Stimulated activated naive CD8-positive, alpha-beta T cell treated with anti-CD3 and anti-CD28 coated beads, Interleukin-15, amount 100 ng/mL, for 72 hours (primary cell): ENCODE measurements at regions not wholly inside any gene's neighbourhood (a gene's known extent, or its start where the extent isn't known, plus 50 kb on each side); places are given as distances from the start of the nearest gene placed in this dataset.

Experiments used
- ATAC-seq: fragments of 150-1000 bp; cut with Tn5 transposase; 2 replicates; pipeline ENCODE4 v1.10.0; 2021; ENCODE audit warnings: mild to moderate bottlenecking, moderate library complexity
- DNase-seq, 2 donors: peaks; one replicate each; pipeline ENCODE4 v3.0.0; 2021 to 2022
- H3K27ac Mint-ChIP-seq, 2 donors: one replicate each; pipeline ENCODE4 v1.8.0; 2022; ENCODE audit warnings: mild to moderate bottlenecking in 2 of 2, mixed read lengths in 2 of 2, moderate library complexity in 2 of 2
- H3K27me3 Mint-ChIP-seq: one replicate; pipeline ENCODE4 v1.8.0; 2022; ENCODE audit warnings: mixed read lengths
- H3K4me1 Mint-ChIP-seq: one replicate; pipeline ENCODE4 v1.8.0; 2022; ENCODE audit warnings: mild to moderate bottlenecking, mixed read lengths
- H3K4me3 Mint-ChIP-seq, 2 donors: one replicate each; pipeline ENCODE4 v1.8.0; 2022; ENCODE audit warnings: mild to moderate bottlenecking in 2 of 2, mixed read lengths in 2 of 2, moderate library complexity in 1 of 2
- H3K9me3 Mint-ChIP-seq, 2 donors: one replicate each; pipeline ENCODE4 v1.8.0; 2022; ENCODE audit warnings: mixed read lengths in 2 of 2

- H3K27ac Mint-ChIP-seq = peak overlapping the region in 1 of 2 donors; percentile 3
- H3K27me3 Mint-ChIP-seq = peaks cover 43% of the 10 kb centered on the region
- no peak for ATAC-seq
- H3K9me3 Mint-ChIP-seq = no peaks in the 10 kb centered on the region
- no peak overlapping the region for H3K4me3 Mint-ChIP-seq
- H3K4me1 Mint-ChIP-seq = no peaks in the 10 kb centered on the region
- no peak for DNase-seq
These were observed 91.6 kb downstream of the UNCX start for GRCh38 chr7:1324028-1324900.

- Mint-ChIP-seq H3K4me3 (no peak overlapping the region), H3K27ac (no peak overlapping the region), H3K27me3 (peaks cover 43% of the 10 kb centered on the region), H3K9me3 (no peaks in the 10 kb centered on the region), H3K4me1 (no peaks in the 10 kb centered on the region)
- DNase-seq (no peak), ATAC-seq (no peak)
These were observed 92.6 kb downstream of the UNCX start for GRCh38 chr7:1325246-1325645.

- DNase-seq (no peak), ATAC-seq (no peak)
- Mint-ChIP-seq H3K4me3 (no peak overlapping the region), H3K27ac (no peak overlapping the region), H3K9me3 (no peaks in the 10 kb centered on the region), H3K27me3 (peaks cover 43% of the 10 kb centered on the region), H3K4me1 (no peaks in the 10 kb centered on the region)
These were observed 93.2 kb downstream of the UNCX start for GRCh38 chr7:1325646-1326510.

DNA sequence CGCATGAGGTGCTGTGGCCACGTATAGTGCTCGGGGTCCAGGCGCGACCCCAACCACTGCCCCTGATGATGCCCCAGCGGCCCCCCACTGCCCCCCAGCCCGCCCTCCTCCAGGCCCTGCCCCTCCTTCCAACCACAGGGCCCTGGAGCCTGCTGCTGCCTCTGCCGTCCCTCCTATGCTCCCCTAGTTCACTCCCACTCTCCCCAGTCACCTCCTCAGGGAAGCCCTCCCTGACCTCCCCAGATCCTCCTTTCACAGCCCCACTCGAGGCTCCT, 93.8 kb downstream of the UNCX start:
- Mint-ChIP-seq H3K4me1 (no peaks in the 10 kb centered on the region), H3K9me3 (no peaks in the 10 kb centered on the region), H3K27me3 (peaks cover 45% of the 10 kb centered on the region), H3K27ac (peak overlapping the region in 1 of 2 donors; percentile 30), H3K4me3 (no peak overlapping the region)
- DNase-seq (no peak), ATAC-seq (no peak)

GRCh38 chr7:1329261-1329660, 96.6 kb downstream of the UNCX start:
- DNase-seq = no peak
- ATAC-seq = no peak
- peaks cover 4% of the 10 kb centered on the region for H3K4me1 Mint-ChIP-seq
- peaks cover 47% of the 10 kb centered on the region for H3K27me3 Mint-ChIP-seq
- H3K9me3 Mint-ChIP-seq = no peaks in the 10 kb centered on the region
- no peak overlapping the region for H3K4me3 Mint-ChIP-seq
- H3K27ac Mint-ChIP-seq = no peak overlapping the region

- H3K27ac Mint-ChIP-seq = no peak overlapping the region
- H3K9me3 Mint-ChIP-seq = no peaks in the 10 kb centered on the region
- no peak overlapping the region for H3K4me3 Mint-ChIP-seq
- H3K4me1 Mint-ChIP-seq = peaks cover 4% of the 10 kb centered on the region
- H3K27me3 Mint-ChIP-seq = peaks cover 47% of the 10 kb centered on the region
- ATAC-seq (no peak), DNase-seq (no peak)
These were observed 97.5 kb downstream of the UNCX start for GRCh38 chr7:1329966-1330800.

DNA sequence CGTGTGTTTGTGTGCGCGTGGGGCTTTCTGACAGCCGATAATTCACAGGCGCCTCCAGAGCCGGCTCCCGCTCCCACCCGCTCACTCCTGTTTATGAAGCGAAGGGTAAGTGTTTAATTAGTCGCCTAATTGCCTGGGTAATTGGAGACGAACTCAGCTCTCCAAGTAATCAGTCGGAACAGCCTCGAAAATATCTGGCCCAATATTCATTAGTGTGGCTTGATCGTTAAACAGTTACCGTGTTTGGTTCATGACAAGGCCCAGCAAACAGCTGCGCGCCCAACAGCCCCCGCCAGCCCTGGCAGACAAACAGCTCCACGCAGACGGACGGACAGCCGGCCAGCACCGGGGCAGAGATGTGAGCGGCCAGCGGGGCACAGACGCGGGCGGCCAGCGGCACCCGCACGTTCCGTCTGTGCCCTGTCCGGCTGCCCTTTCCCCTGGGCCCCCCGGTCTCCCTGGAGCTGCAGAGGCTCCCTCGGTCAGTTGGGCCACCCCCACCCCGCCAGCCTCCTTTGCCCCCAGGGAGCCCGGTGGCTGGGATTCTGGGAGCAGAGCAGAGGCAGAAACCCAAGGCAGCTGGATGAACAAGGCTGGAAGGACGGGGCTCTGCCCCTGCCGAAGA, 98.2 kb downstream of the UNCX start:
- Mint-ChIP-seq H3K9me3 (no peaks in the 10 kb centered on the region), H3K27me3 (peaks cover 46% of the 10 kb centered on the region), H3K27ac (no peak overlapping the region), H3K4me3 (no peak overlapping the region), H3K4me1 (peaks cover 4% of the 10 kb centered on the region)
- ATAC-seq = no peak
- DNase-seq = no peak

DNA sequence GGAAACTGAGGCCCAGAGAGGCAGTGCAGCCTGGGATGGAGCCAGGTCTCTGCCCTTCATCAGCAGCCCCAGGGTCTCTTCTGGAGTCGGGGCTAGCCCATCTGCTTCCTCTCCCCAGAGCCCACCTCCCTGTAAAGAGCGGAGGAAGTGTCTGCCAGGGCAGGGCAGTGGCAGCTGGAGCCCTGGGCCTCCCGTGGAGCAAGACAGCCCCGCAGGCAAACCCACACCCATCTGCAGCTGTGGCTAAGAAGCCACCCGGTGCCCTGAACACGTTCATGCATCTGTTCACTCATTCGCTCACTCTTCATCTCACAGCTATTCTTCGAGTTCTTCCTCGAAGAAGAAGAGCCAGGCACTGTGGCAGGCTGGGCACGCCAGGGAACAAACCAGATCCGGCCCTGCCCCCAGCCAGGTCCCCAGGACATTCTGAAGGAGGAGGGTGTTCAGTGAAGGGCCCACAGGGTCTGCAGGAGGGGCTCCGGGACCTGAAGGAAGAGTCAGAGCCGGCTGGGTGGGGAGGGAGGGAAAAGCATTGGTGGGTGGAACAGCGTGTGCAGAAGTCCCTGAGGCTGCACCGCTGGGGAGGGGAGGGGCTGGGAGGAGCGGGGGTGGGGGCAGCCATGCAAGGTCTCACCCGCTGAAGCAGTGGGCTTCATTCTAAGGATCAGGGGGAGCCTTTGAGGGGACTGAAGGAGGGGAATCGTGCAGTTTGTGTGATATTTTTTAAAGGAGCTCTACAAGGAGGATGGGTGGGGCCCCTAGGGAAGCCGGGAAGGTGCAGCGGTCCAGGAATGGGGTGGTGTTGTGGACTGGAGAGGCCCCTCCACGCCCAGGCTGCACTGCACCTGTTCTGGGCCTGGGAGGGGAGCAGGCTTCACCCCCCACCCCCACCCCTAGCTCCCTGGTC, 99.1 kb downstream of the UNCX start:
- no peak for ATAC-seq
- H3K27me3 Mint-ChIP-seq = peaks cover 40% of the 10 kb centered on the region

DNA sequence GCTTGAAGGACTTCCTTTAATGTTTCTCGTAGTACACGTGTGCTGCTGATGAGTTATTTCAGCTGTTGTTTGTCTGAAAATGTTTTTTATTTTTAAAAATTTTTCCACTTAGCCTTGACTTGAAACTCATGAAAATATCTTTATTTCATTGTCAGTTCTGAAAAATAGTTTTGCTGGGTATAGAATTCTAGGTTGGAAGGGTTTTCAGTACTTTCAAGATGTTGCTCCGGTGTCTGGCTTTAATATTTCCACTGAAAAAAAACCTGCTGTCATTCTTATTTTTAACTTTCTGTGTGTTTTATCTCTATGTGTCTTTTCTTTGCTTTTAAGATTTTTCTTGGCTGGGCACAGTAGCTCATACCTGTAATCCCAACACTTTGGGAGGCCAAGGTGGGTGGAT, 103.8 kb downstream of the UNCX start:
- DNase-seq (no peak), ATAC-seq (no peak)
- no peak overlapping the region for H3K4me3 Mint-ChIP-seq
- peaks cover 4% of the 10 kb centered on the region for H3K4me1 Mint-ChIP-seq
- H3K27ac Mint-ChIP-seq = no peak overlapping the region
- H3K27me3 Mint-ChIP-seq = peaks cover 66% of the 10 kb centered on the region
- H3K9me3 Mint-ChIP-seq = peaks cover 21 to 27% of the 10 kb centered on the region in 2 donors

More for the DNA sequence above, 99.1 kb downstream of the UNCX start:
- Mint-ChIP-seq H3K9me3 (peaks cover 4 to 5% of the 10 kb centered on the region in 2 donors), H3K4me1 (peaks cover 4% of the 10 kb centered on the region), H3K27ac (no peak overlapping the region), H3K4me3 (no peak overlapping the region)
- no peak for DNase-seq

DNA sequence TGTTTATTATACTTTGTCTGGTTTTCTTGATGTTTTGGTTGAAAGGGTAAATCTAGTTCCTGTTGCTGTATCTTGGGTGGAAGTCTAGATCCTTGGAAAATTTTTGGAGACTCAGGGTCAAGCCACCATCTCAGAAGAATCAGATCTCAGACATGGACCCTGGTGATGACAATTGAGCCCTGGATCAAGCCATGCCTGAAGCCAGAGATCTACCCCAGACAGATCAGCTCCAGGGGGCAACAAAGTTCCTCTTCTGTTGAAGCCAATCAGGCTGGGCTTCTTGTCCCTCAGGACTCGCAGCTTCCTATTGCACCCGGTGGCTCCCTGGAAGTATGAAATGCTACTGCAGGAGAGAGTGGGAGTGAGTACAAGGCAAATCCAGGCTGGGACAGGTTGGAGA, 106.9 kb downstream of the UNCX start:
- H3K27me3 Mint-ChIP-seq = peaks cover 36% of the 10 kb centered on the region
- H3K4me1 Mint-ChIP-seq = no peaks in the 10 kb centered on the region
- DNase-seq = no peak
- no peak for ATAC-seq
- peaks cover 27 to 28% of the 10 kb centered on the region in 2 donors for H3K9me3 Mint-ChIP-seq
- H3K4me3 Mint-ChIP-seq = no peak overlapping the region
- no peak overlapping the region for H3K27ac Mint-ChIP-seq

DNA sequence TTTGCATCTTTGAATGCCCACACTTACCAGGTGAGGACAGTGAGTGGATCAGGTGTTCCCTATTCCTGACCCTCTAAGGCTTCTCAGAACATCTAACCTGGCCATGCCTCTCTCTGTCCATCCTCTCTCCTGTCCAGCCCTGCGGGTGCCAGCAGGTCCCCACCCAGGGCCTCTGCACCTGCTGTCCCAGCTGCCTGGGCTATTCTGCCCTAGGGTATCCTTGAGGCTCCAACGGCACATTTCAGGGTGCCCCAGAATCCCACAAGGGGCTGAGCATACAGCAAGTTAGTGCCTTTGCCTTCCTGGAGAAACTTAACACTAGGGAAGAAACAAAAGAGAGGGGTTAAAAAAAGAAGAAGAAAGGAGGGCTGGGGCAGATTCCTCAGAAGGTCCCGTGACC, 107.4 kb downstream of the UNCX start:
- Mint-ChIP-seq H3K4me1 (no peaks in the 10 kb centered on the region), H3K27ac (no peak overlapping the region), H3K9me3 (peaks cover 27 to 28% of the 10 kb centered on the region in 2 donors), H3K4me3 (no peak overlapping the region), H3K27me3 (peaks cover 32% of the 10 kb centered on the region)
- ATAC-seq = no peak
- no peak for DNase-seq

GRCh38 chr7:1340461-1341360, 108.0 kb downstream of the UNCX start:
- no peak for DNase-seq
- peaks cover 27 to 28% of the 10 kb centered on the region in 2 donors for H3K9me3 Mint-ChIP-seq
- H3K27me3 Mint-ChIP-seq = peaks cover 31% of the 10 kb centered on the region
- H3K4me3 Mint-ChIP-seq = no peak overlapping the region
- ATAC-seq = no peak
- H3K4me1 Mint-ChIP-seq = no peaks in the 10 kb centered on the region
- no peak overlapping the region for H3K27ac Mint-ChIP-seq

DNA sequence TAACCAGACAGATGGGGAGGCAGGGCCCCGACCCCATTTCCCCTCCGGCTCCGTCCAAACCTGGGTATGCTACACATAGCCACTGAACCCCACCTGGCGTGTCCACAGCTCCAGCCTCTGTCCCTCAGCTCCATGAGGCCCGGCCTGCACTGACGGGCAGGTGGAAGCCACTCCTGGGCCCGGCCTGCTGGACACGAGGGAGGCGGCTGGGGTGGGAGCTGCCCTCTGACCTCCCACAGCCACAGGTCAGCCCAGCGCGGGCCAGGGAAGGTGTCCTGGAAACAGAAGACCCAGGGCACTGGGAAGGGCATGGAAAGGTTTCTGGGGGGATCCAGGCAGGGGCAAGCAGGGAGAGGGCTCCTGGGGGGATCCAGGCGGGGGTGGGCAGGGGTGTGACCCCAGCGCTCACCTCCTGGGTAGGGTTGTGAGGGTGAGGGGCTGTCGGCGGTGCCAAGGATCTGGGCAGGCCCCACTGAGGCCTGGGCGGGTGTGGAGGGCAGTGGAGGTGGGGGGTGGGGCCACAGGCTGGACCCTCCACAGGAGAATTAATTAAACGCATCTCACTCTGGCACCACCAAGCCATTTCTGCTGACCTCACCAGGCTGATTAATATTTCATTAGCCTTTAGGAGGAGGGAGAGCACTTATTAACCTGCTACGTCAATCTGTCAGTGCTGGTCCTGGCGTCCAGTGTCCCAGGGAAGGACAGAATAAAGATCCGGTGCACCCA, 108.9 kb downstream of the UNCX start:
- H3K4me1 Mint-ChIP-seq = no peaks in the 10 kb centered on the region
- peaks cover 33% of the 10 kb centered on the region for H3K27me3 Mint-ChIP-seq
- no peak overlapping the region for H3K27ac Mint-ChIP-seq
- DNase-seq (no peak), ATAC-seq (no peak)
- H3K9me3 Mint-ChIP-seq = peaks cover 25 to 26% of the 10 kb centered on the region in 2 donors
- no peak overlapping the region for H3K4me3 Mint-ChIP-seq
